Activated CD4-positive, alpha-beta T cell treated with anti-CD3 and anti-CD28 coated beads for 36 hours (primary cell): ENCODE measurements at regions not wholly inside any gene's neighbourhood (a gene's known extent, or its start where the extent isn't known, plus 50 kb on each side); places are given as distances from the start of the nearest gene placed in this dataset.

Experiments
- ATAC-seq: fragments of 200-7000 bp; cut with Tn5 transposase; one replicate; pipeline ENCODE4 v1.10.0; 2021; ENCODE audit warnings: mild to moderate bottlenecking, moderate library complexity
- CTCF ChIA-PET: fragments of 350-600 bp; sonication (Branson Sonifier 250); formaldehyde crosslinking; loops from one replicate; lab custom pipeline; 2021; ENCODE audit warnings: antibody characterized with exemption; lab: Charles Lee
- POLR2A ChIA-PET: fragments of 350-600 bp; sonication (Branson Sonifier 250); formaldehyde crosslinking; loops from one replicate; lab custom pipeline; 2021; ENCODE audit warnings: antibody characterized with exemption, inconsistent platforms; lab: Charles Lee
- DNase-seq: peaks from one replicate; pipeline ENCODE4 v3.0.0-alpha.2; 2020
- H3K27ac Mint-ChIP-seq: one replicate; pipeline ENCODE4 v1.8.0; 2021; ENCODE audit warnings: mixed read lengths
- H3K27me3 Mint-ChIP-seq: one replicate; pipeline ENCODE4 v1.8.0; 2021; ENCODE audit warnings: mixed read lengths
- H3K36me3 Mint-ChIP-seq: one replicate; pipeline ENCODE4 v1.8.0; 2021; ENCODE audit warnings: low read depth, mixed read lengths
- H3K4me1 Mint-ChIP-seq: one replicate; pipeline ENCODE4 v1.8.0; 2021; ENCODE audit warnings: mixed read lengths
- H3K4me3 Mint-ChIP-seq: one replicate; pipeline ENCODE4 v1.8.0; 2021; ENCODE audit warnings: mild to moderate bottlenecking, moderate library complexity, mixed read lengths
- H3K9me3 Mint-ChIP-seq: one replicate; pipeline ENCODE4 v1.8.0; 2021; ENCODE audit warnings: low read depth, mixed read lengths
- intact Hi-C, 2 experiments: fragments of 100-400 bp; cut with DNase I in 1 of 2; cut with micrococcal nuclease in 1 of 2; formaldehyde crosslinking; loops; one replicate each; pipeline versions ENCODE4 v1.14.2 to v1.15.1; 2022 to 2024; cut with DNase I, micrococcal nuclease

DNA sequence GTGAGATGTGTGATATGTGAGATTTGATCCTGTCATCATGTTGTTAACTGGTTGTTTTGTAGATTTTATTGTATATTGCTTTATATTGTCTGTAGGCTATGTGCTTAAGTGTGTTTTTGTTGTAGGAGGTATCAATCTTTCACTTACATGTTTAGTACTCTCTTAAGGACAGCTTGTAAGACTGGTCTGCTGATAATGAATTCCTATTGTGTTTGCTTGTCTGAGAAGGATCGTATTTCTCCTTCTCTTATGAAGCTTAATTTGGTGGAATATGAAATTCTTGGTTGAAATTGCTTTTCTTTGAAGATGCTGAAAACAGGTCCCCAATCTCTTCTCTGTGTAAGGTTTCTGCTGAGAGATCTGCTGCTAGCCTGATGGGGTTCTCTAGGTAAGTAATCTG, 94.5 kb upstream of the ARHGAP5 start:
- intact Hi-C loops, result no loop called here
- no peak for DNase-seq
- H3K36me3 Mint-ChIP-seq, result peaks cover 4% of the 10 kb centered on the region
- H3K4me3 Mint-ChIP-seq, result no peak overlapping the region
- H3K9me3 Mint-ChIP-seq, result peaks cover 11% of the 10 kb centered on the region
- H3K27ac Mint-ChIP-seq, result no peak overlapping the region
- ChIA-PET POLR2A (no interaction called here), CTCF (no interaction called here)
- H3K27me3 Mint-ChIP-seq, result no peaks in the 10 kb centered on the region
- H3K4me1 Mint-ChIP-seq, result no peaks in the 10 kb centered on the region
- ATAC-seq, result no peak

DNA sequence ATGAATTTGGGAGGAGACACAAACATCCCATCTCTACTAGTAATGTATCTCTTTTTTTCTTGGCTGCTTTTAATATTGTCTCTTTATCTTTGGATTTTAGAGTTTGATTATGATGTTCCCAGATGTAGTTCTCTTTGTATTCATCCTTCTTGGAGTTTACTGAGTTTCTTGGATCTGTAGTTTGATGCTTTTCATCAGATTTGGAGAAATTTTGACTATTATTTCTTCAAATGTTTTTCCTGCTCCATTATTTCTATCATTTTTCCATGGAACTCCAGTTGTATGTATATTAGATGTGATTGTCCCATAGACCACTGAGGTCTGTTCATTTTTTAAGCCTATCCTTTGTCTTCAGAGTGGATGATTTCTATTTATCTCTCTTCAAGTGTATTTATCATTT, 90.7 kb upstream of the ARHGAP5 start:
- Mint-ChIP-seq H3K9me3 (peaks cover 11% of the 10 kb centered on the region), H3K27me3 (peaks cover 9% of the 10 kb centered on the region), H3K4me1 (no peaks in the 10 kb centered on the region), H3K36me3 (peaks cover 4% of the 10 kb centered on the region), H3K27ac (no peak overlapping the region), H3K4me3 (no peak overlapping the region)
- ChIA-PET POLR2A (no interaction called here), CTCF (no interaction called here)
- no peak for DNase-seq
- ATAC-seq, result no peak
- intact Hi-C loops, result no loop called here

DNA sequence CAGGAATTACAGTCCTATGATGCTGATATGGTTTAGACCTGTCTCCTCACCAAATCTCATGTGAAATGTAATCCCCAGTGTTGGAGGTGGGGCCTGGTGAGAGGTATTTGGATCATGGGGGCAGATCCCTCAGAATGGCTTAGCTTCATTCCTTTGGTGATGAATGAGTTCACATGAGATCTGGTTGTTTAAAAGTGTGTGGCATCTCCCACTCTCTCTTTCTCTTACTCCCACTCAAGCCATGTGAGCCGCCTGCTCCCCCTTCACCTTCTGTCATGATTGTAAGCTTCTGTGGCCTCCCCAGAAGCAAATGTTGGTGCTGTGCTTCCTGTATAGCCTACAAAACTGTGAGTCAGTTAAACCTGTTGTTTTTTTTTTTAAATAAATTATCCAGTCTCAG, 89.4 kb upstream of the ARHGAP5 start:
- ATAC-seq (no peak), DNase-seq (no peak)
- Mint-ChIP-seq H3K36me3 (peaks cover 4% of the 10 kb centered on the region), H3K4me1 (no peaks in the 10 kb centered on the region), H3K27me3 (peaks cover 9% of the 10 kb centered on the region), H3K4me3 (no peak overlapping the region), H3K9me3 (peaks cover 8% of the 10 kb centered on the region), H3K27ac (no peak overlapping the region)
- CTCF ChIA-PET, result no interaction called here
- intact Hi-C loops, result no loop called here
- POLR2A ChIA-PET, result no interaction called here

DNA sequence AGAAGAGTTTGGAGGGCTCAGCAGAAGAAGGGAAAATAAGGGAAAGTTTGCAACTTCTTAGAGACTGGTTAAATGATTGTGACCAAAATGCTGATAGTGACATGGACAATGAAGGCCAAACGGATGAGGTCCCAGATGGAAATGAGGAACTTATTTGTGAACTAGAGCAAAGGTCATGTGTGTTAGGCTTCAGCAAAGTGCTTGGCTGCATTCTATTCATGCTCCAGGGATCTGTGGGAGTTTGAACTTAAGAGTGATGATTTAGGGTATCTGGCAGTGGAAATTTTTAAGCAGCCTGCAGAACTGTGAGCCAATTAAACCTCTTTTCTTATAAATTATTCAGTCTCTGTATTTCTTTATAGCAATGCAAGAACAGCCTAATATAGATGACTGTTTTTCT, 88.9 kb upstream of the ARHGAP5 start:
- Mint-ChIP-seq H3K27ac (no peak overlapping the region), H3K36me3 (peaks cover 4% of the 10 kb centered on the region), H3K4me1 (no peaks in the 10 kb centered on the region), H3K27me3 (peaks cover 9% of the 10 kb centered on the region), H3K9me3 (peaks cover 5% of the 10 kb centered on the region), H3K4me3 (no peak overlapping the region)
- intact Hi-C loops, result no loop called here
- ChIA-PET POLR2A (no interaction called here), CTCF (no interaction called here)
- no peak for ATAC-seq
- no peak for DNase-seq

DNA sequence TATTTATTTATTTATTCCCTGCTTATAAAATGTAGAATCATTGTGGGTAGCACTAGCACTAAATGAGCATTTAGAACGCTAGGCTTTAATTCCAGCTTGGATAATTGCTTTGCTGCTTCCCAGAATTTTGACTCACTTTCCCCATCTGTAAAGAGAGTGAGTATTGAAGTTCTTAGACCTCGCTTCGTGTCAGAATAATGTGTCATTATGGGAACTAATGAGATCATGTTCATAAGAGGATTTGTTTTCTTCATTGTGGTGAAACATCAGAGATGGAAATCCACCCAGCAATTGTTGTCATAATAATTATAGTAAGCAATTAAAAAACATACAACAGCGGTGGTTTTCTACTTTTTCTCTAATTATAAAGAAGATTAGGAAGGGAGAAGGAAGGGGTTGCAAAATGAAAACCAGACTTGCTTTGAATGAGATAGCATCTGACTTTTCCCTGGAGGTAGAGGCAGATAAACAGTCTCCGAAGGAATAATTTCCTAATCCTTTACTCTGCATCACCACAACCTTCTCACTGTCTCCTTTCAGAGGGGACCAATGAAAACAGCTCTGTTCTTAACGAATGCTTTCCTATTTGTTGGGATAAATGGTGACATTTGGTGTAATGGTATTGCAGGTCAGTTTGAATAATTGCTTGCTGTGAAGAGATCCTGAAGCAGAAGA, 86.8 kb upstream of the ARHGAP5 start:
- POLR2A ChIA-PET, result no interaction called here
- peaks cover 5% of the 10 kb centered on the region for H3K9me3 Mint-ChIP-seq
- H3K27ac Mint-ChIP-seq, result no peak overlapping the region
- no peaks in the 10 kb centered on the region for H3K4me1 Mint-ChIP-seq
- H3K36me3 Mint-ChIP-seq, result peaks cover 4% of the 10 kb centered on the region
- H3K27me3 Mint-ChIP-seq, result peaks cover 9% of the 10 kb centered on the region
- no peak for ATAC-seq
- H3K4me3 Mint-ChIP-seq, result no peak overlapping the region
- no peak for DNase-seq
- intact Hi-C loops, result no loop called here
- CTCF ChIA-PET, result no interaction called here

DNA sequence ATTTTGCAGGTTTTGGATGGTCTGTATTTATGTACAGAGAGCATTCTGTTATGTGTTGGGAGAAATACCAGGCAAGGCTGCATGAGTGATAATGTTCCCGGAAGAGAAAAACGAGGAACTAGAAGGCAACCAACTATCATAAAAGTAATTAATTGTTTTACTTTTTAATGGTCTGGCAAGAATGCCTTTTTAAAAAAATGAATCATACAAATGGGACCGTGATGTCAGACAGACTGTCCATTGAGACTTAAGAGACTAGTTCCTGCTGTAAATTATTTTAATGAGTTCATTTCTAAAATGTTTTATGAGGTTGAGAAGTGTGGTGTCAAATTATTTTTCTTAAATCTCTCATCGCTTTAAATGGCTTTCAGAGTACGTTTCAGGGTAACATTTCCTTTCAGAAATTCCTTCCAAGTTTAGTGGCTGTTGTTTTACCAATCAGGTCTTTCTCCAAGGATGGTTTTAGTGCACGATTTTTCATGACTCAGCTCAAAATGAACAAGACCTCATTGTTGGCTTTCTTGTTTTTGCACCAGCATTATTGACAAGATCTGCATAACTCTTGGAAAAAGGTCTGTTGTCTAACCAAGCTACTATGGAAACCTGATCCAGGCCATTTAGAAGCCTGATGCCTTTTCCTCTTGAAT, 86.1 kb upstream of the ARHGAP5 start:
- no peak overlapping the region for H3K4me3 Mint-ChIP-seq
- no peak for DNase-seq
- no peak for ATAC-seq
- H3K27ac Mint-ChIP-seq, result no peak overlapping the region
- peaks cover 5% of the 10 kb centered on the region for H3K9me3 Mint-ChIP-seq
- no peaks in the 10 kb centered on the region for H3K4me1 Mint-ChIP-seq
- ChIA-PET POLR2A (no interaction called here), CTCF (no interaction called here)
- intact Hi-C loops, result no loop called here
- peaks cover 4% of the 10 kb centered on the region for H3K36me3 Mint-ChIP-seq
- peaks cover 9% of the 10 kb centered on the region for H3K27me3 Mint-ChIP-seq

DNA sequence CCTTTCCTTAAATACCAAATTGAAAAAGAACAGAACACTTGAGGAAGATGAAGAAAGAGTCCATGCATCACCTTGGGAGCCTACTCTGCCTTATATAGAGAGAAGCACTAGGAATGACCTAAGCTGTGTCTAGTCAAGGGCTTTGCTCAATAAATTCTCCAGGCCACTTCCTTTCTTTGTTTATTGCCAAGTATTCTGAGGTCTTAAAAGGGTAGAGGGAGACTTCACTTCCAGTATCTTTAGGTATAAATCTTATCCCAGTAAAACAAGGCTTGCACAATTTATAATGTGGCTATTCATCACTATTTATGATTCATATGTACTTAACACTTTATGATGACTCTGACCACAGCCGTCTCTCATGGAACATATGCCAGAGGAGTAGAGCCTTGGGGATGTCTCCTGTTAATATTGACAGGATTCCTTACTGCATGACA, 85.1 kb upstream of the ARHGAP5 start:
- ATAC-seq, result no peak
- Mint-ChIP-seq H3K9me3 (no peaks in the 10 kb centered on the region), H3K36me3 (no peaks in the 10 kb centered on the region), H3K4me3 (no peak overlapping the region), H3K4me1 (no peaks in the 10 kb centered on the region), H3K27me3 (peaks cover 9% of the 10 kb centered on the region), H3K27ac (no peak overlapping the region)
- DNase-seq, result no peak
- intact Hi-C loops, result no loop called here
- ChIA-PET CTCF (no interaction called here), POLR2A (no interaction called here)

DNA sequence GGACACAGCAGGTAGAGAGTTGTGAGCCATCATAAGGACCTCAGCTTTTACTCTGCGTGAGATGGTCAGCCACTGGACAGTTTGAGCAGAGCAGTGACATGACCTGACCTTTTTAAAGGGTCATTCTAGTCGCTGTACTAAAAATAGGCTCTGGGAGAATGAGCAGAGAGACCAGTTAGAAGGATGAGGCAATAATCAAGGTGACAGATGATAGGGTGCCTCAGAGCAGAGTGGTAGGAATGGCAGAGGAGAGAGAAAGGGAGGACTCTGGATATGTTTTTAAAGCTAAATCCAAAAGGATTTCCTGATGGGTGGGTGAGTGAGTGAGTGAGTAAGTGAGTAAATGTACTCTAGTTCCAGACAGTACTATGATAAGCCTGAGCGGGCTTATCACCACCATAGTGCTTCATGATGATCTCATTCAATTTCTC, 83.6 kb upstream of the ARHGAP5 start:
- ATAC-seq (no peak), DNase-seq (no peak)
- intact Hi-C loops, result no loop called here
- no peaks in the 10 kb centered on the region for H3K4me1 Mint-ChIP-seq
- no peak overlapping the region for H3K27ac Mint-ChIP-seq
- ChIA-PET CTCF (no interaction called here), POLR2A (no interaction called here)
- H3K4me3 Mint-ChIP-seq, result no peak overlapping the region
- no peaks in the 10 kb centered on the region for H3K36me3 Mint-ChIP-seq
- peaks cover 8% of the 10 kb centered on the region for H3K27me3 Mint-ChIP-seq
- H3K9me3 Mint-ChIP-seq, result no peaks in the 10 kb centered on the region

DNA sequence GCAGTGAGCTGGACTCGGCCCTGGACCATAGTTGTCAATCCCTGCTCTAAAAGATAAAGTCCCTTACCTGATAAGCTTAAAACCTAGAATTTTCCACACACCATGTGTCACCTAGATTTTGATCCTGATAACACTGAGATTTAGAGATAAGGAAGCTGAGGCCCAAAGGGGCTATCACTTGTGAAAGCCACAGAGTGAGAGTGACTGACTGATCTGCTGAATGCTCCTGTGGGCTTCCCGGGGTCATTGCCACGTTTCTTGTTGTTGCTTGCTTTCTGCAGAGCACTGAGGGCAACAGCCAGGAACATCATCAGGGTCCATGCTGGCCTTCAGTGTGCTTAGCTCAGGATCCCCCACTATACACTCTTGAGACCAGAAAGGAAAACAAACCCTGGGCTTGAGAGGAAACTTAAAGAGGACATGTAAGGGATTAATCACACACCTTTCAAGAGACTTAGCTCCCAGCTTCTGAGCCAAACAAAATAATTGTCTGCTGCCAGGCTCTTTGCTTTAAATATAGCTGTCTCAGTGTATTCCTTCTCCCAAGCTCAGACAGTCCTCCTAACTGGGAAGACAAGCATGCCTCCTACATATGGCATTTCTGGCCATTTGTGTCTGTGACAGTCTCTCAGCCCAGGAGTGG, 82.6 kb upstream of the ARHGAP5 start:
- CTCF ChIA-PET, result no interaction called here
- intact Hi-C loops, result no loop called here
- H3K27ac Mint-ChIP-seq, result no peak overlapping the region

DNA sequence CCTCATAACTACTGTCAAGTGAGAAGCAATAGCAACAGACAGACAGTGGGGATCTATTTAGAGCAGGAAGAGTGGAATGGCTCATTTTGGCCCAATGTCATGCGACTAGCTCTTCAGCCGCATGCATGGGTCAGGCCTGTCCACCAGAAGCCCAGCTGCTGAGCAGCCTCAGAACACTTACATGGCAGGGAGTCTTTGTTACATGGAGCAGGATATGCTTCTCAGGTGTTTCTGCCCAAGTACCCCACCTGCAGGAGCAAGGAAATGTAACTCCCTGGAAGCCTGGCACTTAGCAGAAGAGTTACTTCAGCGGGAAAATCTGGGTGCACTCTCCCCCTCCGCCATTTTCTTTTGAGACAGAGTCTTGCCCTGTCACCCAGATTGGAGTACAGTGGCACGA, 73.5 kb upstream of the ARHGAP5 start:
- Mint-ChIP-seq H3K9me3 (no peaks in the 10 kb centered on the region), H3K4me3 (no peak overlapping the region), H3K27ac (no peak overlapping the region), H3K4me1 (no peaks in the 10 kb centered on the region), H3K27me3 (peaks cover 10% of the 10 kb centered on the region), H3K36me3 (no peaks in the 10 kb centered on the region)
- ChIA-PET POLR2A (no interaction called here), CTCF (interaction anchor here (0.6 to 1.1 kb wide), 2 partner anchors 34 to 585 kb away, joined by 3 read pairs; no protein-coding TSS in a partner anchor)
- no peak for DNase-seq
- intact Hi-C loops, result no loop called here
- no peak for ATAC-seq

More for the DNA sequence above, 82.6 kb upstream of the ARHGAP5 start:
- POLR2A ChIA-PET, result no interaction called here
- H3K27me3 Mint-ChIP-seq, result peaks cover 2% of the 10 kb centered on the region
- ATAC-seq, result no peak
- H3K4me3 Mint-ChIP-seq, result no peak overlapping the region
- no peaks in the 10 kb centered on the region for H3K4me1 Mint-ChIP-seq
- no peaks in the 10 kb centered on the region for H3K36me3 Mint-ChIP-seq
- no peaks in the 10 kb centered on the region for H3K9me3 Mint-ChIP-seq
- no peak for DNase-seq

DNA sequence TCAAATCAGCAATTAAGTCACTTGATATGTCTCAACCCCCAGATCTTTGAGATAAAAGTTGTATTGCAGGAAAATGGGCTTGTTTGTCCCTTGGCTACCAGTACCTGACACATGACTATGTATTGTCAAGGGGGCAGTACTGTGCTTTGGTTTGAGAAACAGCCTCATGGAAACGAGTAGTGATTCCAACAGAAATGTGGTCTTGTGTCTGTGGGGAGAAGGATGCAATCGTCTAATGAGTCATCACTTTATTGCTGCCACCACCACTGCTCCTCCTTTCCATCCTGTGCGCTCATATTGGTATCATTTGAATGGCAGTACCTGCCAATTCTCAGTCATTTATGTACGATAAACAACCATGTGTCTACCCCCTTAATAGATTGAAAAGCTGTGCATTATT, 72.8 kb upstream of the ARHGAP5 start:
- POLR2A ChIA-PET, result no interaction called here
- Mint-ChIP-seq H3K4me3 (no peak overlapping the region), H3K9me3 (no peaks in the 10 kb centered on the region), H3K27me3 (peaks cover 10% of the 10 kb centered on the region), H3K27ac (no peak overlapping the region), H3K4me1 (no peaks in the 10 kb centered on the region), H3K36me3 (no peaks in the 10 kb centered on the region)
- DNase-seq (no peak), ATAC-seq (no peak)
- intact Hi-C loops, result no loop called here
- CTCF ChIA-PET, result interaction anchor here (1.1 kb wide), 1 partner anchor 35 kb away, joined by 3 read pairs; no protein-coding TSS in a partner anchor

DNA sequence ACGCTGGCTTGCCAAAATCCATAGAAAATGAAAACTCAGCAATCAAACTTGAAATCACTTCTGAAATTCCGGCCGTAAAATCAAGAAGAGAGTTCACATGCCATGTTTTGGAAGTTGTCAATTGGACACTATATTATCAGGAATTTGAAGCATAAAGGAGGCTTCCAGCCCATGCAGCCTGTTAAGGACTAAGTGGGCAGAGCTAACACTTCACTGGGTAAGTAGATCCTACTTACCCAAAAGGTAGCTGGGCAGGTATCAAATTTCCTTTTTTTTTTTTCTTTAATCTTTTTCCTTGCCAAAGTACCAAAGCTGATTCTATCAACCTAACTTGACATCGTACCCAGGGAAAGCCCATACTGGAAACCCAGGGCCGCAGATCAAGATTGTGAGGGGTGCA, 71.5 kb upstream of the ARHGAP5 start:
- ChIA-PET CTCF (interaction anchor here (0.7 kb wide), 1 partner anchor 247 kb away, joined by 3 read pairs; no protein-coding TSS in a partner anchor), POLR2A (no interaction called here)
- Mint-ChIP-seq H3K36me3 (no peaks in the 10 kb centered on the region), H3K4me3 (no peak overlapping the region), H3K4me1 (no peaks in the 10 kb centered on the region), H3K27ac (no peak overlapping the region), H3K27me3 (peaks cover 8% of the 10 kb centered on the region), H3K9me3 (no peaks in the 10 kb centered on the region)
- intact Hi-C loops, result no loop called here
- ATAC-seq, result no peak
- no peak for DNase-seq
